Body of pancreas (tissue), 4 donors: ENCODE measurements at regions not wholly inside any gene's neighbourhood (a gene's known extent, or its start where the extent isn't known, plus 50 kb on each side); places are given as distances from the start of the nearest gene placed in this dataset.

Experiments used
- CTCF ChIP-seq, 7 experiments: fragments of 450-650 bp in 4 of 7; fragments of 200-600 bp in 3 of 7; sonication (generic) in 3 of 7; IDR thresholded peaks; one replicate each; pipeline ENCODE4 v1.5.1; 2016 to 2019; ENCODE audit warnings: antibody characterized with exemption in 7 of 7
- POLR2A ChIP-seq, 3 donors: fragments of 450-650 bp; IDR thresholded peaks; one replicate each; pipeline ENCODE4 v1.6.1; 2016; ENCODE audit warnings: antibody characterized with exemption in 3 of 3, mild to moderate bottlenecking in 2 of 3

- no peak for TF ChIP-seq CTCF (IDR thresholded peaks at IDR 0.05)
- no peak for TF ChIP-seq POLR2A (IDR thresholded peaks at IDR 0.05)
Measured at GRCh38 chr5:124370601-124371000, 375.8 kb downstream of the ZNF608 start.
